ENCODE measurements at regions not wholly inside any gene's neighbourhood (a gene's known extent, or its start where the extent isn't known, plus 50 kb on each side); places are given as distances from the start of the nearest gene placed in this dataset.

- TF ChIP-seq CTCF (IDR thresholded peaks at IDR 0.05; ENCODE audit: low read length) (no peak), EZH2 (IDR thresholded peaks at IDR 0.05; ENCODE audit: borderline replicate concordance, low read length) (no peak)
Observed at GRCh38 chr7:149559711-149560110, 62.1 kb upstream of the ZNF746 start.
